Parathyroid adenoma (tissue), 2 donors: ENCODE measurements at regions not wholly inside any gene's neighbourhood (a gene's known extent, or its start where the extent isn't known, plus 50 kb on each side); places are given as distances from the start of the nearest gene placed in this dataset.

ENCODE experiments used
- H2AFZ ChIP-seq: fragments of 300-600 bp; sonication (generic); one replicate; pipeline ENCODE4 v1.7.0; 2017; ENCODE audit warnings: antibody characterized with exemption, mild to moderate bottlenecking
- H3K27ac ChIP-seq: fragments of 300-600 bp; sonication (generic); one replicate; pipeline ENCODE4 v1.7.0; 2017
- H3K27me3 ChIP-seq: fragments of 300-600 bp; sonication (generic); one replicate; pipeline ENCODE4 v1.7.0; 2017; ENCODE audit warnings: low read length; ENCODE audit not compliant: control insufficient read depth, insufficient read depth
- H3K36me3 ChIP-seq: fragments of 300-600 bp; sonication (generic); one replicate; pipeline ENCODE4 v1.7.0; 2017; ENCODE audit warnings: low read length; ENCODE audit not compliant: control insufficient read depth, insufficient read depth
- H3K4me1 ChIP-seq: fragments of 300-600 bp; sonication (generic); one replicate; pipeline ENCODE4 v1.7.0; 2017; ENCODE audit warnings: control low read depth
- H3K4me2 ChIP-seq: fragments of 300-600 bp; sonication (generic); one replicate; pipeline ENCODE4 v1.7.0; 2017; ENCODE audit warnings: low read length
- H3K4me3 ChIP-seq: fragments of 300-600 bp; sonication (generic); one replicate; pipeline ENCODE4 v1.7.0; 2017; ENCODE audit warnings: low read depth, low read length
- H3K79me2 ChIP-seq: fragments of 300-600 bp; sonication (generic); one replicate; pipeline ENCODE4 v1.7.0; 2017; ENCODE audit warnings: control low read depth
- H3K9ac ChIP-seq: fragments of 300-600 bp; sonication (generic); one replicate; pipeline ENCODE4 v1.7.0; 2017; ENCODE audit warnings: mild to moderate bottlenecking
- H3K9me3 ChIP-seq: fragments of 300-600 bp; sonication (generic); one replicate; pipeline ENCODE4 v1.7.0; 2017; ENCODE audit warnings: low read length; ENCODE audit not compliant: control insufficient read depth
- CTCF ChIP-seq: fragments of 300-600 bp; sonication (generic); IDR thresholded peaks from one replicate; pipeline ENCODE4 v1.7.0; 2017; ENCODE audit warnings: antibody characterized with exemption, mild to moderate bottlenecking
- donor health status: primary hyperparathyroidism.

GRCh38 chr10:10782603-10783002 is 235.1 kb upstream of the CELF2 start:
- Histone ChIP-seq H3K79me2 (no peaks in the 10 kb centered on the region), H3K27ac (no peak overlapping the region), H3K27me3 (no peaks in the 10 kb centered on the region), H3K4me2 (no peak overlapping the region), H3K36me3 (no peaks in the 10 kb centered on the region), H3K4me3 (no peak overlapping the region), H3K4me1 (no peaks in the 10 kb centered on the region), H3K9me3 (no peaks in the 10 kb centered on the region), H3K9ac (no peak overlapping the region), H2AFZ (no peak overlapping the region)
- no peak for TF ChIP-seq CTCF

GRCh38 chr10:10785627-10786026 is 232.0 kb upstream of the CELF2 start:
- no peak overlapping the region for H3K4me3 ChIP-seq
- no peaks in the 10 kb centered on the region for H3K9me3 ChIP-seq
- no peaks in the 10 kb centered on the region for H3K36me3 ChIP-seq
- H3K9ac ChIP-seq: no peak overlapping the region
- no peak overlapping the region for H3K4me2 ChIP-seq
- no peaks in the 10 kb centered on the region for H3K4me1 ChIP-seq
- H2AFZ ChIP-seq: no peak overlapping the region
- H3K27ac ChIP-seq: no peak overlapping the region
- no peak for TF ChIP-seq CTCF
- no peaks in the 10 kb centered on the region for H3K79me2 ChIP-seq
- no peaks in the 10 kb centered on the region for H3K27me3 ChIP-seq

GRCh38 chr10:10786109-10787090 is 231.3 kb upstream of the CELF2 start:
- Histone ChIP-seq H3K4me1 (no peaks in the 10 kb centered on the region), H3K36me3 (no peaks in the 10 kb centered on the region), H3K27me3 (no peaks in the 10 kb centered on the region), H3K9me3 (no peaks in the 10 kb centered on the region), H3K4me2 (no peak overlapping the region), H3K79me2 (no peaks in the 10 kb centered on the region), H3K4me3 (no peak overlapping the region), H3K27ac (no peak overlapping the region), H3K9ac (no peak overlapping the region), H2AFZ (no peak overlapping the region)
- TF ChIP-seq CTCF: no peak

GRCh38 chr10:10787586-10787985 is 230.1 kb upstream of the CELF2 start:
- Histone ChIP-seq H3K4me1 (no peaks in the 10 kb centered on the region), H3K79me2 (no peaks in the 10 kb centered on the region), H3K27ac (no peak overlapping the region), H3K27me3 (no peaks in the 10 kb centered on the region), H2AFZ (no peak overlapping the region), H3K36me3 (no peaks in the 10 kb centered on the region), H3K9ac (no peak overlapping the region), H3K9me3 (no peaks in the 10 kb centered on the region), H3K4me3 (no peak overlapping the region), H3K4me2 (no peak overlapping the region)
- TF ChIP-seq CTCF: no peak

GRCh38 chr10:10788761-10789160 is 228.9 kb upstream of the CELF2 start:
- Histone ChIP-seq H3K27me3 (no peaks in the 10 kb centered on the region), H3K4me3 (no peak overlapping the region), H2AFZ (no peak overlapping the region), H3K4me1 (no peaks in the 10 kb centered on the region), H3K36me3 (no peaks in the 10 kb centered on the region), H3K4me2 (no peak overlapping the region), H3K79me2 (no peaks in the 10 kb centered on the region), H3K27ac (no peak overlapping the region), H3K9ac (no peak overlapping the region), H3K9me3 (no peaks in the 10 kb centered on the region)
- no peak for TF ChIP-seq CTCF
